Amygdala (tissue), 56 donors: ENCODE measurements at regions not wholly inside any gene's neighbourhood (a gene's known extent, or its start where the extent isn't known, plus 50 kb on each side); places are given as distances from the start of the nearest gene placed in this dataset.
"Not testable (repeated sequence)": the region's sequence is repeated elsewhere in the genome, so short reads cannot be mapped to it uniquely, and the experiment has no call there.

ENCODE experiments used
- DNase-seq, 56 donors: peaks; one replicate each; lab custom pipeline; 2025; lab: John Stamatoyannopoulos, UW

DNA sequence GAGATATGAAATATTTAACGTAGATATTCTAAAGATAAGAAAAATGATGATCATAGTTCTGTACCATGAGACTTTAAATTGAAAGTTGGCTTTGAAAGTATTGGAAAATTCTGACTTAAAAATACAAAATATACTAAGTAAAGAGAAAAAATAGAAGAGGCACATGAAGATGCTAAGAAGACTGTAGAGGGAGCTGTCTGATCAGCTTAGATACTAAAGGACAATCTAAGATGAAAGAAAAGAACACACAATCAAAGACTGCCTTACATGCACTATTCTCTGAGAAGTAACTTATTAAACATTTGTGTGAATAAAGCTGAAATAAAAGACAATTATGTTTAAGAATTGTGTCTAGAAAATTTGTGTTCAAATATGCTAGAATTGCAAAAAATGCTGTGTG is 55.1 kb downstream of the RBMXL2 start:
- no peak for DNase-seq

DNA sequence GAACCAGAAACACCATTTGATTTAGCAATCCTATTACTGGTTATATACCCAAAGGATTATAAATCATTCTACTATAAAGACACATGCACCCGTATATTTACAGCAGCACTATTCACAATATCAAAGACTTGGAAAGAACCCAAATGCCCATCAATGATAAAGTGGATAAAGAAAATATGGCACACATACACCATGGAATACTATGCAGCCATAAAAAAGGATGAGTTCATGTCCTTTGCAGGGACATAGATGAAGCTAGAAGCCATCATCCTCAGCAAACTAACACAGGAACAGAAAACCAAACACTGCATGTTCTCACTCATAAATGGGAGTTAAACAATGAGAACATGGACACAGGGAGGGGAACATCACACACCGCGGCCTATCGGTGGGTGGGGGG is 61.3 kb downstream of the RBMXL2 start:
- DNase-seq = not testable (repeated sequence)

DNA sequence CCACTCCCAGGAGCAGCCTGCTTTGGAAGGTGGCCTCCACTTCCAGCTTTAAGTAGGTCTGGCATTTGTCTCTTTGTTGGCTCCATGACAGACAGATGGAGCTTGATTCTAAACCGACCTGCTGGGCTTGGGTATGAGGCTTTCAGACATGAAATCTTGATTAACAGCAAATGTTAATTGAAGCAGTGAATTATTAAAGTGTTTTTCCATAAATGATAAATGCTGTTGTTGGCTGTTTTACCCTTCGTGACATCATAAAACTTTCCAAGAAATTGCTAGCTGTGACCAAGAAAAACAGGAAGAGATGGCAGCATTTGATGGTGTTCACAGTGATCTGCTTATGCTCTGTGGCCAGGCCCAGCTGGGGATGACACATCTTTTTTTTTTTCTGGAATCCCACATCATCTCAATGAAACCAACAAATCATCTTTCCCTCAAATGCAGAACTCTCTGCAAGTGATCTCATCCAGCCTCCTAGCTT is 66.1 kb downstream of the RBMXL2 start:
- no peak for DNase-seq

DNA sequence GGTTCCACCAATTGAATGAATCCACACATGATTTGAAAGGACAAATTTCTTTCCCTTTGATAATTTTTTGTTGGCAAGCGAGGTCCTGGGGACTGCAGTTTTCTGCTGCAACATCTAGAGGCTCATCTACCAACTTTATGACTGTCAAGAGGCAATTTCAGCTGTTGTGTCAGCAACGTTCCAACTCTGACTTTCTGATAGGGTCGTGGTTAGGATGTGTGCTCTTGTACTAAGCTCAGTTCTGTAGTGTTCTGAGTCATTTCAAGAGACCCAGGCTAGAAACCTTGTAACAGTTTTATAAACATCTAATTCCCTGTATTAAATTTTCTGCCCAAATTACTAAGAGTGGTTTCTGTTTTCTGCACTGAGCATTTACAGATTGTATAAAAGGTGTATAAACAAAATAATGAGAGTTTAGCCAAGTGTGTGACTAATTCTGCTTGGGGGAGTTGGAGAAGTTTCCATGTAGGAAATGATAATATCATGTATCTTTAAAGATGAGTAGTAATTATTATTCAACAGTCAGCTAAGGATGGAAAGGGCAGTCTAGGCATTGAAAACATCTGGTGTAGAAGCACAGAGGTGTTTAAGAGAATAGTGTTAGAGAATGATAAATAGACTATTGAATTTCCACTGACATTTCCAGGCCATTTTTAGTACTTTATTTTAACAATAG is 72.2 kb downstream of the RBMXL2 start:
- DNase-seq = no peak

GRCh38 chr11:7165911-7166310 is 77.1 kb downstream of the RBMXL2 start:
- DNase-seq = peak in 1 of 56 donors; percentile 3

DNA sequence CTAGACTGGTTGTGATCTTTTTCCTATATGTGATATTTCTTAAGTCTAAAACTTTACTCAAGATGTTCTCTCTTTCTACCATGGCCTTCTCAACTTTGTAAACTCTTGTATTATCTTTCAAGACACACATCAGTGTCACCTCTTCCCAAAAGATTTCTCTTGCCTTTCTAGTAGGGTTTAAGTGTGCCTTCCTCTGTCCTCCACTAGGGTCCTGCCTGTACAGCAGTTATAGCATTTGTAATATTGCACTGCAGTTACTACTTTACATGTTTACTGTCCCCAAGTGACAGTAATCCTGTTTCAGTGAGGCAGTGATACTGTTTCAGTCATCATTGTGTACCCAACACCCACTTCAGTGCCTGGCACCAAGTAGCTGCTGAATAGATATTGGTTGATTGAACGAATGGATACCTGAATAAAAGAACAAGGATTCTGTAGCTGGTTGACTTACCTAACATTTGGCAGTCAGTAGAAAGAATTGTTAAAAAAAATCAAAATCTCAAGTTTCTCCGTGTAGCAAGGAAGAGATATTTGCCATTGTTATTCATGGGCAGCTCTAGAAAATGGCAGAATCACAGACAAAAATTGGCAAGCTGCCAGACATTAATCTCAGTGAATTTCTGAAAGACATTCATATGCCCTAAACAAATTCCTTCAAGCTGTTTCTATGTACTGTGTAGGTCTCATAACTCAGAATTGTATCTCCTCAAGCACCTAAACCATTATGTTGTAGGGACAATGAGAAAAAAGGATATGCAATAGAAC is 79.4 kb downstream of the RBMXL2 start:
- no peak for DNase-seq

DNA sequence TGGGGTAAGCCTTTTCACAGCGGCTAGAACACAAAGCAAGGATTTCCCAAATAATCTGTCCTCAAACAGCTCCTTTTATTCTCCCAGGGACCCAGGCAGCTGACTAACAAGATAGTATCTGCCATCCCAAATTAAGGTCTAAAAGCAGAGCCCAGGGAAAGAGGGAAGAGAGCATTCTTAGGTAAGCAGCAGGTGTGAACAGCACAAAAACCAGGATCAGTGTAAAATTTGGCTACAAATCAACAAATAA is 79.9 kb downstream of the RBMXL2 start:
- no peak for DNase-seq

GRCh38 chr11:7170431-7170830 is 81.3 kb upstream of the SYT9 start:
- no peak for DNase-seq

DNA sequence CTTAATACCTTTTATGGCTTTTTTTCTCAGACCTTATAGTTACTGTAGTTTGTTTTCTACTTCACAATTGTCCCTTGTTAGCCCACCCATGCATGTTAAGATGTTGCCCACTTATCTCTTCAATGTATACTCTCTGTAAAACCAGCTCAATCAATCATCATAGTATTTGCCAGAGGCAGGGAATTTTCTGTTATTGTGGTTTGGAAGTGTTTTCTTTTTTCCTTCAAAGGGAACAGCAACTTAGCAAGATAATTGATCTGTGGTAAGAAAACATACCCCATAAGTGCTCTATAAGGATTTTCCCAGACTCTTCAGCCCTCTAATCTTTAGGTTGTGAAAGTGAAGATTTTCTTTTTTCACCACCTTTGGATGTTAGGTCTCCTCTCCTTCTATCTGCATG is 76.7 kb upstream of the SYT9 start:
- no peak for DNase-seq

DNA sequence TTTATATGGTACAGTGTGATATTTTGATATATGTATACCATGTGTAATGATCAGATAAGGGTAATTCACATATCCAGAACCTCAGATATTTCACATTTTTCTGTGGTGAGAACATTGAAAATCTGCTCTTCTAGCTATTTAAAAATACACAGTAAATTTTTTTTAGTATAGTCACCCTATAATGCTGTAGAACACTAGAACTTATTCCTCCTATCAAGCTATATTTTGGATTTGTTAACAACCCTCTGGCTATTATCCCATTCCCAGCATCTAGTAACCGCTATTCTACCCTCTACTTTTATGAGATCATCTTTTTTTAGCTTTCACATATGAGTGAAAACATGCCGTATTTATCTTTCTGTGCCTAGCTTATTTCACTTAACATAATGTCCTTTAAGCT is 65.5 kb upstream of the SYT9 start:
- DNase-seq = no peak

DNA sequence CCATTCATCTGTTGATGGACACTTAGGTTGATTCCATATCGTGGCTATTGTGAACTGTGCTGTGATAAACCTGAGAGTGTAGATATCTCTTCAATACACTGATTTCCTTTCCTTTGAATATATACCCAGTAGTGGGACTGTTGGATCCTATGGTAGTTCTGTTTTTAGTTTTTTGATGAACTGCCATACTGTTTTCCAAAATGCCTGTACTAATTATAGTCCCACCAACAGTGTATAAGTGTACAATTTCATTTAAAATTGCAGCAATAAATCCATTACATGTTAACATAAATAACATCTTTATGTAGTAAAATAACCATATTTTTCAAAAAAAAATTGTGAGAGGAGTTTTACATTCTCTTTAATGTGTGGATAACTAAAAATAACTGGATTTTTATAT is 65.0 kb upstream of the SYT9 start:
- DNase-seq = no peak

- DNase-seq = not testable (repeated sequence)
These were observed 58.9 kb upstream of the SYT9 start for GRCh38 chr11:7192785-7193184.

DNA sequence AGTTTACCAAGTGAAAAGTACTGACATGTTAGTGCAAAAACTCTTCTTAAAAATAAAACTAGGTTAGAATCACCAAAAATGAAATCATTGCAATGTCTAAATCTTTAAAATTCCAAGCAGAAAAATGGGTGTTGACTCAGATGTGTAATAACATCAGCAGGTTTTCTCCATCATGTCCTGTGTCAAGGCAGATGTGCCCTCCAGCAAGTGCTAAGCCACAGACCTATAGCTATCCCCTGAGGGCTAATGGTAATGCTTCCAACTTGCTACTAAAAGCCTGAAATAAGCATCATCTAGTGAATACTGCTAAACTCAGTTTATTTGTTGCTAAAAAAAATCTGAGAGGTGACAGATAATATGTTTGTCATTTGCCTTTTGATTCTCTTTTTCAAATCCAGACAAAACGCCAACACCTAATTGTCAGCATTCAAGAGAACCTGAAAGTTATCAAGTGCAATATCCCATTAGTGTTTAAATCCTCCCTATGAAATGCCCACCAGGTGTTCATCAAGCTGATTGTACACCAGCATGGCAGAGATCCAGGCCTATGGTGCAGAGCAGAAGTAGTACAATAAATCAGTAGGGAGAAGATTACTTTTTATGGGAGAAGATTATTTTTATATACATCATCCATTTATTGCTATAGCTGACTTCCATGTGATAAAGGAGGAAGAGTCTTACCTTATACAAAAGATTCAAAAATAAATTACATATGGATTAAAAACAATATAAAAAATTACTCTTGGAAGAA is 55.1 kb upstream of the SYT9 start:
- DNase-seq = no peak

DNA sequence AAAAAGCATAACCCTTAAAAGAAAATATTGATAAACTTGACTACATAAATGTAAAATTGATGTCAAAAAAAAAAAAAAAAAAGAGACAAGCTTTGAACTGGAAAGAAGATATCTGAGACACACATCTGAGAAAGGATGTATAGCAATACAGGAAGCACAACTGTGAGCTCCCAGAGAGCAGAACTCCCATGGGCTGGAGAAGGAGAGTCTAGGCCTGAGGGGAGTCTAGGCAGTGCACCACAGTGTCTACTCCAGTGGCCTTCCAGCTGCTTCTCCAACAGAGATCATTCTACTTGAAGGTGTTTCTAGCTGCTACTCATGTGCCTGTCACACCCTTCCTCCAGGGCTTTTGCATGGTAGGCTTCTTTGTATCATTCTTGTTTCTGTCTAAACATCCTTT is 54.2 kb upstream of the SYT9 start:
- no peak for DNase-seq
